Fibroblast of upper back skin (primary cell): ENCODE measurements at regions not wholly inside any gene's neighbourhood (a gene's known extent, or its start where the extent isn't known, plus 50 kb on each side); places are given as distances from the start of the nearest gene placed in this dataset.
"Not testable (repeated sequence)": the region's sequence is repeated elsewhere in the genome, so short reads cannot be mapped to it uniquely, and the experiment has no call there.

Experiments
- DNase-seq: peaks from one replicate; pipeline ENCODE4 v3.0.0-alpha.2; 2013

- no peak for DNase-seq
Measured at GRCh38 chr13:43946281-43946680, 66.6 kb downstream of the LACC1 start.

- no peak for DNase-seq
Measured at GRCh38 chr13:43947897-43948458, 68.3 kb downstream of the LACC1 start.

GRCh38 chr13:43953370-43953769, 73.7 kb downstream of the LACC1 start:
- no peak for DNase-seq

- DNase-seq: not testable (repeated sequence)
Measured at GRCh38 chr13:43956975-43957374, 77.3 kb downstream of the LACC1 start.

- DNase-seq: no peak
Measured at GRCh38 chr13:43959291-43959690, 79.6 kb downstream of the LACC1 start.

- DNase-seq: no peak
Measured at GRCh38 chr13:43961909-43962308, 82.2 kb downstream of the LACC1 start.

GRCh38 chr13:43963726-43964125, 84.0 kb downstream of the LACC1 start:
- no peak for DNase-seq

GRCh38 chr13:43964698-43965458, 85.2 kb downstream of the LACC1 start:
- DNase-seq: no peak

- no peak for DNase-seq
Measured at GRCh38 chr13:43965459-43965845, 85.7 kb downstream of the LACC1 start.

- DNase-seq: not testable (repeated sequence)
Measured at GRCh38 chr13:43968251-43968942, 88.7 kb downstream of the LACC1 start.

GRCh38 chr13:43968943-43969690, 89.4 kb downstream of the LACC1 start:
- DNase-seq: not testable (repeated sequence)

- not testable (repeated sequence) for DNase-seq
Measured at GRCh38 chr13:43969919-43970318, 90.2 kb downstream of the LACC1 start.

- not testable (repeated sequence) for DNase-seq
Measured at GRCh38 chr13:43970520-43971242, 91.0 kb downstream of the LACC1 start.

GRCh38 chr13:43971324-43971723, 91.6 kb downstream of the LACC1 start:
- not testable (repeated sequence) for DNase-seq

- no peak for DNase-seq
Measured at GRCh38 chr13:43977911-43978310, 98.2 kb downstream of the LACC1 start.

- DNase-seq: no peak
Measured at GRCh38 chr13:43978688-43979087, 99.0 kb downstream of the LACC1 start.

GRCh38 chr13:43979492-43979891, 99.8 kb downstream of the LACC1 start:
- DNase-seq: no peak

- DNase-seq: no peak
Measured at GRCh38 chr13:43980587-43980986, 100.9 kb downstream of the LACC1 start.

GRCh38 chr13:43981091-43981490, 101.4 kb downstream of the LACC1 start:
- DNase-seq: no peak

- DNase-seq: no peak
Measured at GRCh38 chr13:43981512-43982301, 102.0 kb downstream of the LACC1 start.

GRCh38 chr13:43983373-43983772, 103.7 kb downstream of the LACC1 start:
- DNase-seq: no peak

GRCh38 chr13:43984292-43984691, 104.6 kb downstream of the LACC1 start:
- DNase-seq: no peak
